IMR-90 (cell line): ENCODE measurements at regions not wholly inside any gene's neighbourhood (a gene's known extent, or its start where the extent isn't known, plus 50 kb on each side); places are given as distances from the start of the nearest gene placed in this dataset.
A peak's percentile ranks its signal among the peaks of the same experiment; 100 is the strongest.

Source experiments
- ATAC-seq: fragments of 200-7000 bp; cut with Tn5 transposase; 2 replicates; pipeline ENCODE4 v1.9.1; 2020; ENCODE audit warnings: low read depth, mild to moderate bottlenecking, moderate library complexity
- BruUV-seq: library from RNA; stranded (reverse); fragments of 400-500 nt; replicated peaks from 2 replicates; lab custom pipeline; 2021; lab: Mats Ljungman, UMichigan
- CTCF ChIA-PET: fragments of 300-600 bp; formaldehyde crosslinking; extraction: SDS; loops from one replicate; lab custom pipeline; 2021; ENCODE audit warnings: antibody characterized with exemption; lab: Yijun Ruan, JAX
- POLR2A ChIA-PET: fragments of 300-600 bp; sonication (Branson Sonifier 250); formaldehyde crosslinking; loops from one replicate; lab custom pipeline; 2022; ENCODE audit warnings: antibody characterized with exemption; ENCODE audit not compliant: unreplicated experiment; lab: Charles Lee
- DNase-seq: peaks from one replicate; pipeline ENCODE4 v3.0.0; 2013
- H2AFZ ChIP-seq: replicated peaks from 2 replicates; pipeline ENCODE3; 2013; ENCODE audit warnings: low read length, mild to moderate bottlenecking; ENCODE audit not compliant: poor library complexity
- H2AK5ac ChIP-seq: 2 replicates; pipeline ENCODE4 v1.6.1; 2013; ENCODE audit warnings: low read depth, low read length, inconsistent platforms
- H2AK9ac ChIP-seq: replicated peaks from 2 replicates; pipeline ENCODE3; 2013; ENCODE audit warnings: mild to moderate bottlenecking, low read depth, low read length, moderate library complexity; ENCODE audit not compliant: poor library complexity
- H2BK120ac ChIP-seq: 2 replicates; pipeline ENCODE4 v1.6.1; 2013; ENCODE audit warnings: low read depth, low read length, inconsistent platforms
- H2BK15ac ChIP-seq: 3 replicates; pipeline ENCODE4 v1.6.1; 2013; ENCODE audit warnings: low read depth, low read length, inconsistent platforms
- H2BK20ac ChIP-seq: 2 replicates; pipeline ENCODE4 v1.6.1; 2013; ENCODE audit warnings: low read depth, mild to moderate bottlenecking, inconsistent platforms, low read length, moderate library complexity
- H2BK5ac ChIP-seq: 2 replicates; pipeline ENCODE4 v1.6.1; 2013; ENCODE audit warnings: mild to moderate bottlenecking, low read depth, low read length, inconsistent platforms; ENCODE audit not compliant: poor library complexity, severe bottlenecking
- H3K14ac ChIP-seq: replicated peaks from 2 replicates; pipeline ENCODE4 v1.6.1; 2013; ENCODE audit warnings: low read depth, low read length, inconsistent platforms
- H3K18ac ChIP-seq: 2 replicates; pipeline ENCODE4 v1.6.1; 2013; ENCODE audit warnings: low read depth, low read length, control low read depth
- H3K23ac ChIP-seq: 2 replicates; pipeline ENCODE4 v1.6.1; 2013; ENCODE audit warnings: low read depth, low read length, inconsistent platforms
- H3K27ac ChIP-seq: 2 replicates; pipeline ENCODE4 v1.5.1; 2013; ENCODE audit warnings: mild to moderate bottlenecking, control low read depth, low read length; ENCODE audit not compliant: insufficient read depth
- H3K27me3 ChIP-seq: 2 replicates; pipeline ENCODE4 v1.6.1; 2013; ENCODE audit warnings: low read length; ENCODE audit not compliant: control insufficient read depth, insufficient read depth
- H3K36me3 ChIP-seq: 2 replicates; pipeline ENCODE4 v1.6.1; 2013; ENCODE audit warnings: low read length, mixed read lengths; ENCODE audit not compliant: control insufficient read depth, insufficient read depth
- H3K4ac ChIP-seq: 2 replicates; pipeline ENCODE4 v1.6.1; 2013; ENCODE audit warnings: low read depth, low read length, inconsistent platforms
- H3K4me1 ChIP-seq: 2 replicates; pipeline ENCODE4 v1.6.1; 2013; ENCODE audit warnings: low read length, mixed read lengths; ENCODE audit not compliant: control insufficient read depth, insufficient read depth
- H3K4me2 ChIP-seq: 2 replicates; pipeline ENCODE4 v1.6.1; 2013; ENCODE audit warnings: low read depth, mild to moderate bottlenecking, control low read depth, low read length, moderate library complexity
- H3K4me3 ChIP-seq: 2 replicates; pipeline ENCODE4 v1.5.1; 2013; ENCODE audit warnings: low read depth, mild to moderate bottlenecking, control low read depth, low read length, moderate library complexity; ENCODE audit not compliant: insufficient read depth
- H3K56ac ChIP-seq: 2 replicates; pipeline ENCODE4 v1.6.1; 2013; ENCODE audit warnings: low read length, inconsistent platforms; ENCODE audit not compliant: insufficient read depth; ENCODE audit errors: extremely low read depth
- H3K79me1 ChIP-seq, 2 experiments: 2 replicates each; pipeline ENCODE4 v1.6.1; 2013; ENCODE audit warnings: low read length in 2 of 2, inconsistent platforms in 1 of 2, low read depth in 1 of 2
- H3K9ac ChIP-seq: 2 replicates; pipeline ENCODE4 v1.6.1; 2013; ENCODE audit warnings: low read depth, low read length, control low read depth
- H3K9me1 ChIP-seq: 2 replicates; pipeline ENCODE4 v1.6.1; 2013; ENCODE audit warnings: low read length, inconsistent platforms; ENCODE audit not compliant: insufficient read depth
- H3K9me3 ChIP-seq: 2 replicates; pipeline ENCODE4 v1.6.1; 2013; ENCODE audit warnings: low read length; ENCODE audit not compliant: control insufficient read depth, insufficient read depth
- H4K20me1 ChIP-seq: 2 replicates; pipeline ENCODE4 v1.6.1; 2013; ENCODE audit warnings: low read length, inconsistent platforms; ENCODE audit not compliant: insufficient read depth
- H4K5ac ChIP-seq: 2 replicates; pipeline ENCODE4 v1.6.1; 2013; ENCODE audit warnings: mild to moderate bottlenecking, low read depth, low read length, control low read depth
- H4K8ac ChIP-seq, 2 experiments: 2 replicates each; pipeline ENCODE4 v1.6.1; 2013; ENCODE audit warnings: low read depth in 2 of 2, low read length in 2 of 2, control low read depth in 1 of 2, inconsistent platforms in 1 of 2
- H4K91ac ChIP-seq: 2 replicates; pipeline ENCODE4 v1.6.1; 2013; ENCODE audit warnings: low read depth, low read length, inconsistent platforms; ENCODE audit not compliant: insufficient read depth
- BHLHE40 ChIP-seq: fragments of 150-350 bp; IDR thresholded peaks from 2 replicates; pipeline ENCODE4 v1.6.1; 2016; ENCODE audit warnings: mild to moderate bottlenecking, low read depth, low read length
- CEBPB ChIP-seq: IDR thresholded peaks from 2 replicates; pipeline ENCODE4 v1.6.1; 2012; ENCODE audit warnings: low read depth, low read length, improper control_type of control experiment
- CHD1 ChIP-seq: IDR thresholded peaks from 2 replicates; pipeline ENCODE4 v1.6.1; 2012; ENCODE audit warnings: low read depth, low read length, improper control_type of control experiment
- FOS ChIP-seq: fragments of 150-350 bp; IDR thresholded peaks from 2 replicates; pipeline ENCODE4 v1.6.1; 2016; ENCODE audit warnings: low read depth, low read length
- MAFK ChIP-seq: IDR thresholded peaks from 2 replicates; pipeline ENCODE4 v1.6.1; 2012; ENCODE audit warnings: low read depth, low read length, improper control_type of control experiment
- MAZ ChIP-seq: IDR thresholded peaks from 2 replicates; pipeline ENCODE4 v1.6.1; 2012; ENCODE audit warnings: low read depth, mild to moderate bottlenecking, low read length, improper control_type of control experiment, moderate library complexity, borderline replicate concordance
- MXI1 ChIP-seq: IDR thresholded peaks from 2 replicates; pipeline ENCODE4 v1.6.1; 2012; ENCODE audit warnings: low read depth, mild to moderate bottlenecking, low read length, moderate library complexity, borderline replicate concordance
- NFE2L2 ChIP-seq: fragments of 150-350 bp; IDR thresholded peaks from 2 replicates; pipeline ENCODE4 v1.6.1; 2016; ENCODE audit warnings: low read depth, mild to moderate bottlenecking, low read length
- POLR2A ChIP-seq: IDR thresholded peaks from 2 replicates; pipeline ENCODE4 v1.6.1; 2012; ENCODE audit warnings: mild to moderate bottlenecking, low read depth, low read length
- RAD21 ChIP-seq: IDR thresholded peaks from 2 replicates; pipeline ENCODE4 v1.6.1; 2012; ENCODE audit warnings: low read length, improper control_type of control experiment
- RCOR1 ChIP-seq: IDR thresholded peaks from 2 replicates; pipeline ENCODE4 v1.6.1; 2012; ENCODE audit warnings: mild to moderate bottlenecking, low read length, improper control_type of control experiment; ENCODE audit not compliant: insufficient replicate concordance
- RFX5 ChIP-seq: IDR thresholded peaks from 2 replicates; pipeline ENCODE4 v1.8.0; 2012; ENCODE audit warnings: low read depth, mild to moderate bottlenecking, low read length, moderate library complexity
- SMC3 ChIP-seq: fragments of 150-350 bp; IDR thresholded peaks from 2 replicates; pipeline ENCODE4 v1.6.1; 2016; ENCODE audit warnings: low read depth, mild to moderate bottlenecking, antibody characterized with exemption, low read length, moderate library complexity
- WGBS, 2 experiments: methylation state at CpG; one replicate each; pipeline versions ENCODE4 v1.1.5 to v1.1.7; 2013; ENCODE audit warnings: missing lambda C conversion rate in 2 of 2; ENCODE audit not compliant: insufficient read length in 1 of 2; ENCODE audit errors: extremely low coverage in 2 of 2; 5-methylcytosine and 5-hydroxymethylcytosine counted together
- dilution Hi-C: fragments of 300-500 bp; cut with HindIII; formaldehyde crosslinking; loops from one replicate; pipeline ENCODE4 v1.14.3; 2018; ENCODE audit warnings: low sequenced_read_pairs; ENCODE audit not compliant: unreplicated experiment
- in situ Hi-C: fragments of 300-500 bp; cut with MboI; formaldehyde crosslinking; loops from 3 replicates; pipeline ENCODE4 v1.14.3; 2019; ENCODE audit warnings: low sequenced_read_pairs, inconsistent platforms, mixed read lengths
- intact Hi-C: fragments of 100-400 bp; cut with micrococcal nuclease; formaldehyde crosslinking; loops from 2 replicates; pipeline ENCODE4 v1.10.0; 2022
- TF ChIP-seq, protein P1 (sequence below): fragments of 150-350 bp; IDR thresholded peaks from 2 replicates; pipeline ENCODE4 v1.6.1; 2017; ENCODE audit warnings: mild to moderate bottlenecking, antibody characterized with exemption, low read length, low read depth
- TF ChIP-seq, protein P2 (sequence below): fragments of 150-350 bp; IDR thresholded peaks from 2 replicates; pipeline ENCODE4 v1.6.1; 2016; ENCODE audit warnings: low read depth, mild to moderate bottlenecking, low read length, moderate library complexity, borderline replicate concordance
- TF ChIP-seq, protein P3 (sequence below): conservative IDR thresholded peaks from 2 replicates; pipeline ENCODE4 v1.5.1; 2012; ENCODE audit warnings: mild to moderate bottlenecking, low read depth, low read length, improper control_type of control experiment

DNA sequence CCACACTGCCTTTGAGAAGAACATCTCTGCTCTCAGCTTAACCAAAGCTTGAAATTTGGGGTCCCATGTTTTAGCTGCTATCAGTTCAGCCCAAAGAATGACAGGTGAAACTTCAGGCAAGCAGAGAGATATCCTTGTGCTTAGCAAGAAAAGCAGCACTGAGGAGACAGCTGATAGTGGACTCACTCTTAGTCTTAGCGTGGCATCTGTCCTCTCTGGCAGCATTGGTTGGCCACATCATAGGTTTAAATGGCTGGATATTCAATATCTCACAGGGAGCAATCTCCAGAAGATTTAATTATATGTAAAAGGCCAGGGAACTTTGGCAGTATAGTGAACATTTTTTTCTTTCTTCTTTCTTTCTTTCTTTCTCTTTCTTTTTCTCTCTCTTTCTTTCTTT is 131.1 kb upstream of the SGK1 start:
- no peaks in the 10 kb centered on the region for H4K20me1 ChIP-seq
- peak overlapping the region; percentile 77 for H2BK15ac ChIP-seq
- peak overlapping the region; percentile 88 for H2BK5ac ChIP-seq
- no peak overlapping the region for H3K56ac ChIP-seq
- H2AFZ ChIP-seq = peak overlapping the region; percentile 44
- H3K27ac ChIP-seq = peak overlapping the region; percentile 17; the same call in 1 of the 2 replicates
- peak overlapping the region; percentile 93 for H2AK5ac ChIP-seq
- no peaks in the 10 kb centered on the region for H3K9me3 ChIP-seq
- no peak overlapping the region for H3K4me3 ChIP-seq
- peak overlapping the region; percentile 88; the same call in 1 of the 2 replicates for H2BK20ac ChIP-seq
- peak overlapping the region; percentile 26 to 61 for H4K8ac ChIP-seq
- TF ChIP-seq MXI1 = no peak
- TF ChIP-seq SMC3 = no peak
- TF ChIP-seq, protein P1, sequence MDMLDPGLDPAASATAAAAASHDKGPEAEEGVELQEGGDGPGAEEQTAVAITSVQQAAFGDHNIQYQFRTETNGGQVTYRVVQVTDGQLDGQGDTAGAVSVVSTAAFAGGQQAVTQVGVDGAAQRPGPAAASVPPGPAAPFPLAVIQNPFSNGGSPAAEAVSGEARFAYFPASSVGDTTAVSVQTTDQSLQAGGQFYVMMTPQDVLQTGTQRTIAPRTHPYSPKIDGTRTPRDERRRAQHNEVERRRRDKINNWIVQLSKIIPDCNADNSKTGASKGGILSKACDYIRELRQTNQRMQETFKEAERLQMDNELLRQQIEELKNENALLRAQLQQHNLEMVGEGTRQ = no peak
- TF ChIP-seq RAD21 = no peak
- no peak for TF ChIP-seq POLR2A
- no peak for TF ChIP-seq CEBPB
- no peak for TF ChIP-seq MAZ
- no peak for TF ChIP-seq FOS
- TF ChIP-seq RCOR1 = no peak
- no peak for TF ChIP-seq BHLHE40
- no peak for TF ChIP-seq CHD1
- TF ChIP-seq RFX5 = no peak
- TF ChIP-seq, protein P2, sequence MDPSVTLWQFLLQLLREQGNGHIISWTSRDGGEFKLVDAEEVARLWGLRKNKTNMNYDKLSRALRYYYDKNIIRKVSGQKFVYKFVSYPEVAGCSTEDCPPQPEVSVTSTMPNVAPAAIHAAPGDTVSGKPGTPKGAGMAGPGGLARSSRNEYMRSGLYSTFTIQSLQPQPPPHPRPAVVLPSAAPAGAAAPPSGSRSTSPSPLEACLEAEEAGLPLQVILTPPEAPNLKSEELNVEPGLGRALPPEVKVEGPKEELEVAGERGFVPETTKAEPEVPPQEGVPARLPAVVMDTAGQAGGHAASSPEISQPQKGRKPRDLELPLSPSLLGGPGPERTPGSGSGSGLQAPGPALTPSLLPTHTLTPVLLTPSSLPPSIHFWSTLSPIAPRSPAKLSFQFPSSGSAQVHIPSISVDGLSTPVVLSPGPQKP = no peak
- no peak for TF ChIP-seq MAFK
- no peak for TF ChIP-seq NFE2L2
- TF ChIP-seq, protein P3, sequence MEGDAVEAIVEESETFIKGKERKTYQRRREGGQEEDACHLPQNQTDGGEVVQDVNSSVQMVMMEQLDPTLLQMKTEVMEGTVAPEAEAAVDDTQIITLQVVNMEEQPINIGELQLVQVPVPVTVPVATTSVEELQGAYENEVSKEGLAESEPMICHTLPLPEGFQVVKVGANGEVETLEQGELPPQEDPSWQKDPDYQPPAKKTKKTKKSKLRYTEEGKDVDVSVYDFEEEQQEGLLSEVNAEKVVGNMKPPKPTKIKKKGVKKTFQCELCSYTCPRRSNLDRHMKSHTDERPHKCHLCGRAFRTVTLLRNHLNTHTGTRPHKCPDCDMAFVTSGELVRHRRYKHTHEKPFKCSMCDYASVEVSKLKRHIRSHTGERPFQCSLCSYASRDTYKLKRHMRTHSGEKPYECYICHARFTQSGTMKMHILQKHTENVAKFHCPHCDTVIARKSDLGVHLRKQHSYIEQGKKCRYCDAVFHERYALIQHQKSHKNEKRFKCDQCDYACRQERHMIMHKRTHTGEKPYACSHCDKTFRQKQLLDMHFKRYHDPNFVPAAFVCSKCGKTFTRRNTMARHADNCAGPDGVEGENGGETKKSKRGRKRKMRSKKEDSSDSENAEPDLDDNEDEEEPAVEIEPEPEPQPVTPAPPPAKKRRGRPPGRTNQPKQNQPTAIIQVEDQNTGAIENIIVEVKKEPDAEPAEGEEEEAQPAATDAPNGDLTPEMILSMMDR = no peak
- no peak overlapping the region for H3K9ac ChIP-seq
- DNase-seq (no peak), ATAC-seq (no peak)
- H3K79me1 ChIP-seq = no peaks in the 10 kb centered on the region; a peak in 1 of 4 replicates
- H3K4me1 ChIP-seq = peaks cover 10% of the 10 kb centered on the region
- H2AK9ac ChIP-seq = no peak overlapping the region
- ChIA-PET POLR2A (no interaction called here), CTCF (interaction anchor here (0.6 to 1.1 kb wide), 2 partner anchors 11 to 15 kb away, joined by 3 to 4 read pairs; no protein-coding TSS in a partner anchor)
- peak overlapping the region; percentile 8; the same call in 1 of the 2 replicates for H3K18ac ChIP-seq
- peak overlapping the region; percentile 84 for H3K14ac ChIP-seq
- in situ Hi-C loops (no loop called here), intact Hi-C loops (no loop called here), dilution Hi-C loops (no loop called here)
- WGBS, 2 experiments = no CpG with 5 or more reads among the region's 1 CpG
- peak overlapping the region; percentile 9; the same call in 1 of the 2 replicates for H4K5ac ChIP-seq
- H3K23ac ChIP-seq = peak overlapping the region; percentile 18; the same call in 1 of the 2 replicates
- peak overlapping the region; percentile 41 for H4K91ac ChIP-seq
- H3K36me3 ChIP-seq = no peaks in the 10 kb centered on the region
- peaks cover 8% of the 10 kb centered on the region; the same call in 1 of the 2 replicates for H3K9me1 ChIP-seq
- H3K4me2 ChIP-seq = no peak overlapping the region
- H2BK120ac ChIP-seq = peak overlapping the region; percentile 81
- H3K4ac ChIP-seq = peak overlapping the region; percentile 84
- BruUV-seq = no TSS peak
- H3K27me3 ChIP-seq = no peaks in the 10 kb centered on the region
